Retinal pigment epithelial cell (primary cell): ENCODE measurements at regions not wholly inside any gene's neighbourhood (a gene's known extent, or its start where the extent isn't known, plus 50 kb on each side); places are given as distances from the start of the nearest gene placed in this dataset.

ENCODE experiments used
- DNase-seq: peaks from one replicate; pipeline ENCODE4 v3.0.0-alpha.2; 2010; ENCODE audit warnings: low read depth
- H3K4me3 ChIP-seq: 2 replicates; pipeline ENCODE4 v1.5.1; 2011; ENCODE audit warnings: mild to moderate bottlenecking, low read length, control low read depth, moderate library complexity
- CTCF ChIP-seq: conservative IDR thresholded peaks from 2 replicates; pipeline ENCODE4 v1.5.1; 2011; ENCODE audit warnings: low read depth, low read length, control low read depth, inconsistent platforms

- TF ChIP-seq CTCF = no peak
- H3K4me3 ChIP-seq = no peak overlapping the region
- no peak for DNase-seq
Measured at GRCh38 chr18:78378403-78378802, 601.2 kb upstream of the SALL3 start.

DNA sequence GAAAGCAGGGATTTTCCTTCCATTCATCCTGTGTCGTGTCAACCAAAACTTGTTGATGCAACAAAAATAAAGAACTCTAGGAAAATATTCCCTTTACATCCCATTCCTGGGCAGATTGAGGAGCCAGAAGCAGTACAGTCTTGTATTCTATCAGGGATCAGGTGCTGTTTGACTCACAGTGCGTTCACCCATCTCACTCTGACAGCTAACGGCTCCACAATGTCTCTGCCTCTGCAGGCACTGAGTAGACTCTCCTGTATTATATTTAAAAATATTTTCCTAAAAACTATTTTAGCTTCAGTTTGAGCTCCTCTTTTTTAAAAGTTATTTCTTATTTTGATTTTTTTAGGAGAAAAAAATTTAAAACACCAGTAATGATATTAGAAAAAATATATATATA, 600.6 kb upstream of the SALL3 start:
- no peak for TF ChIP-seq CTCF
- no peak overlapping the region for H3K4me3 ChIP-seq
- no peak for DNase-seq

DNA sequence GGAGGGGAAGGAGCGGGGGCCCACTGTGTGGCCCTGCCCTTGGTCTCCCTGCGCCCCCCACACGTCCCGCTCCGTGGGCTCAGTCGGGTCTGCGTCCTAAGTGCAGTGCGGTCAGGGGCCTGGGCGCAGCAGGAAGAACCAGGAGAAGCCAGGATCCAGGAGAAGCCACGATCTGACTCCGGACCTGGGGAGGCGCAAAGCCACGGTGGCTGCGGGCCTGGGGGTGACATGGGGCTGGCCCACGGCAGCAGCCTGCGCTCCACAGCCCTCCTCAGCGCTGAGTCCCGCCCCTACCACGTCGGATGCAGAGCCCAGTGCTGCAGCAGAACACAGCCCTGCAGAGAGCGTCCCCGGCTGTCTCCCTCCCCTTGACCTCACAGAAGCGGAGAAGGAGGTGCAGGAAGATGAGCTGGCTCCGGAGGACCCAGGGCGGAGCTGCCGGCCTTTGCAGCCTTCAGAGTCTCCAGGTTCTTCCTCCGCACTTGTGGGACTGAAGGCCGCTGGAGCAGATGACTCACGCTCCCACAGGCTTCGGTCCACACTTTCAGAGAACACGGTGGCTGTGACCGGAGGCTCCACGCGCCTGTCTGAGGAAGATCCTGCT, 589.2 kb upstream of the SALL3 start:
- TF ChIP-seq CTCF = no peak

DNA sequence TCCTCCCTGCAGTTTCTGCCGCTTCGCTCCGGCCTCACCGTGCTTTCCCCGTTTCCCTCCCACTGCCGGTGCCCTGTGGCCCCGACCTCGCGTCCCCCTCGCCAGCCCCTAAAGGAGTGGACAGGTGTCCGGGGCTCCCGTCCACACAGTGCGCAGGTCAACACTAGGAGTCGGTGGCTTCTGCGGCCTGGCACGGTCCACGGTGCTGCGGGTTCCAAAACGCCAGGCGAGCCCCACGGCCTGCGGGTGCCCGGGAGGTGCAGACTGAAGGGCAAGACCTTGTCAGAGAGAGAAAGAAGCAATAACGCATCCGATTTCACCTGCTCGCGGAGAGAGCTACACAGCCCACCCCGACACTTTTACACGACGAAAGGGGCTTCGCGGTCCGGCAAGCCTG, 588.7 kb upstream of the SALL3 start:
- TF ChIP-seq CTCF = no peak
- DNase-seq = no peak
- H3K4me3 ChIP-seq = no peak overlapping the region

More for the DNA sequence above, 589.2 kb upstream of the SALL3 start:
- H3K4me3 ChIP-seq = no peak overlapping the region
- no peak for DNase-seq

- TF ChIP-seq CTCF = no peak
- H3K4me3 ChIP-seq = no peak overlapping the region
Measured at GRCh38 chr18:78393086-78393862, 586.3 kb upstream of the SALL3 start.

GRCh38 chr18:78396077-78396476, 583.5 kb upstream of the SALL3 start:
- no peak overlapping the region for H3K4me3 ChIP-seq
- DNase-seq = no peak
- no peak for TF ChIP-seq CTCF

More at GRCh38 chr18:78393086-78393862, 586.3 kb upstream of the SALL3 start:
- no peak for DNase-seq

DNA sequence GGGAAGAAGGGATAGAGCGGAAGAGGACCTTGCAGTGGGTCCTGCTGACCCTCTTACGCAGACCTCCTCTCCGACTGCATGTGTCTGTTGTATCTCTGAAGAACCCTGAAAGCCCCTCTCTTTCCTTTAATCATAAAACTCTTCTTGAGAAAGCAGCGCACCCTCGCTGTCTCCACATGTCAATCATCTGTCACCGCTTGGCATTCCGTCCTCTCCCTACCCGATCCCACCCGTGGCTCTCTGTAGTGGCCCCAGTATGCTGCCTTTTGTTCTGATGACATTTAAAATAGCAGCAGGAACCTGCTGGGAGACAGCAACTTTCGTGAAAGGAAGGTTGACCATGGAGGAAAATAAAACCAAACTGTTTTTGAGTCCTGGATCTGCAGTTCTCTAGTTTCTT, 582.9 kb upstream of the SALL3 start:
- TF ChIP-seq CTCF = no peak
- no peak for DNase-seq
- H3K4me3 ChIP-seq = no peak overlapping the region
